RWPE1 (cell line): ENCODE measurements at regions not wholly inside any gene's neighbourhood (a gene's known extent, or its start where the extent isn't known, plus 50 kb on each side); places are given as distances from the start of the nearest gene placed in this dataset.
"Not testable (repeated sequence)": the region's sequence is repeated elsewhere in the genome, so short reads cannot be mapped to it uniquely, and the experiment has no call there.

Experiments
- CTCF ChIA-PET: fragments of 350-600 bp; sonication (Branson Sonifier 250); formaldehyde crosslinking; extraction: SDS; loops from one replicate; lab custom pipeline; 2021; lab: Yijun Ruan, JAX
- POLR2A ChIA-PET: fragments of 400-600 bp; formaldehyde crosslinking; extraction: SDS; loops from one replicate; lab custom pipeline; 2020; ENCODE audit warnings: antibody characterized with exemption; ENCODE audit not compliant: low non-redundant PET; lab: Yijun Ruan, JAX
- DNase-seq: peaks from one replicate; pipeline ENCODE4 v3.0.0; 2012; ENCODE audit warnings: low spot score
- H3K27ac ChIP-seq: fragments of 450-650 bp; 2 replicates; pipeline ENCODE4 v1.5.1; 2017
- CTCF ChIP-seq: fragments of 450-650 bp; conservative IDR thresholded peaks from 2 replicates; pipeline ENCODE4 v1.5.1; 2017; ENCODE audit warnings: low read depth, mild to moderate bottlenecking

GRCh38 chrX:7606039-7606652 is 236.8 kb upstream of the VCX start:
- no peak overlapping the region for H3K27ac ChIP-seq
- CTCF ChIA-PET = no interaction called here
- no peak for DNase-seq
- POLR2A ChIA-PET = no interaction called here
- TF ChIP-seq CTCF = no peak

- no peak for TF ChIP-seq CTCF
- ChIA-PET CTCF (no interaction called here), POLR2A (no interaction called here)
- no peak for DNase-seq
- H3K27ac ChIP-seq = no peak overlapping the region
These were observed 239.6 kb upstream of the VCX start for GRCh38 chrX:7603387-7603786.

- no peak for TF ChIP-seq CTCF
- DNase-seq = no peak
- H3K27ac ChIP-seq = no peak overlapping the region
These were observed 246.1 kb upstream of the VCX start for GRCh38 chrX:7596822-7597221.

GRCh38 chrX:7593370-7593769 is 249.6 kb upstream of the VCX start:
- CTCF ChIA-PET, H3K27ac ChIP-seq, POLR2A ChIA-PET, DNase-seq: not testable (repeated sequence)

More at GRCh38 chrX:7596822-7597221, 246.1 kb upstream of the VCX start:
- ChIA-PET CTCF (no interaction called here), POLR2A (no interaction called here)

GRCh38 chrX:7586126-7586525 is 256.8 kb upstream of the VCX start:
- ChIA-PET POLR2A (no interaction called here), CTCF (interaction anchor here (0.6 to 0.8 kb wide), 5 partner anchors 126 to 1046 kb away, joined by 3 to 6 read pairs (median 3); no protein-coding TSS in a partner anchor)
- DNase-seq = peak; percentile 5
- peak; percentile 11; the same call in 1 of the 2 replicates for TF ChIP-seq CTCF
- no peak overlapping the region for H3K27ac ChIP-seq

GRCh38 chrX:7582191-7582590 is 260.8 kb upstream of the VCX start:
- no peak for TF ChIP-seq CTCF
- ChIA-PET CTCF (no interaction called here), POLR2A (no interaction called here)
- DNase-seq = no peak
- H3K27ac ChIP-seq = no peak overlapping the region

- TF ChIP-seq CTCF = no peak
- H3K27ac ChIP-seq = no peak overlapping the region
- ChIA-PET CTCF (no interaction called here), POLR2A (no interaction called here)
- DNase-seq = no peak
These were observed 262.8 kb upstream of the VCX start for GRCh38 chrX:7580127-7580526.
